ENCODE measurements at regions not wholly inside any gene's neighbourhood (a gene's known extent, or its start where the extent isn't known, plus 50 kb on each side); places are given as distances from the start of the nearest gene placed in this dataset.

GRCh38 chr15:54810496-54810895 lies 386.2 kb downstream of the RSL24D1 start:
- no peak for TF ChIP-seq CTCF (IDR thresholded peaks at IDR 0.05)
- no peak for TF ChIP-seq POLR2A (IDR thresholded peaks at IDR 0.05)

All from lower leg skin (tissue), 3 donors.